ENCODE measurements at regions not wholly inside any gene's neighbourhood (a gene's known extent, or its start where the extent isn't known, plus 50 kb on each side); places are given as distances from the start of the nearest gene placed in this dataset.

DNA sequence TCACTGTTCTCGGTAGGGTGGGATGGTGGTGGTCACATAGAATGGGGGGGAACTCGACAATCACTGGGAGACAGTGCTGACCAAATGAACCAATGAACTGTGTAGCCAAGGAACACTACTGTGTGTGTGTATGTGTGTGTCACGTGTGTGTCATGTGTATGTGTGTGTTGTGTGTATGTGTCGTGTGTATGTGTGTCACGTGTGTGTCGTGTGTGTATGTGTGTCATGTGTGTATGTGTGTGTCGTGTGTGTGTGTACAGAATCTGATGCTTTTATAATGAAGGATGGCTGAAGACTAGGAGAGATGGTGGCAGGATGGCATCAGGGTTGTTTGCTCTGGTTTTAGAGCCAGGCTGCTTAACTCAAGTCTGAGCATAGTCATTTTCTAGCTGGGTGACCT lies 99.1 kb upstream of the DUSP22 start:
- no peak for TF ChIP-seq POLR2AphosphoS5 (IDR thresholded peaks at IDR 0.05; ENCODE audit: borderline replicate concordance, low read depth, low read length)
- no peak for TF ChIP-seq FOXP2 (optimal IDR thresholded peaks at IDR 0.05; ENCODE audit: control extremely low read depth, extremely low read length, insufficient read depth)
- no peak for TF ChIP-seq EZH2 (IDR thresholded peaks at IDR 0.05)

Measured in SK-N-MC (cell line).